HCT116 (cell line): ENCODE measurements at regions not wholly inside any gene's neighbourhood (a gene's known extent, or its start where the extent isn't known, plus 50 kb on each side); places are given as distances from the start of the nearest gene placed in this dataset.

Experiments
- ATAC-seq: fragments of 200-7000 bp; cut with Tn5 transposase; 2 replicates; pipeline ENCODE4 v1.9.1; 2020; ENCODE audit warnings: mild to moderate bottlenecking, moderate library complexity
- BruUV-seq: library from RNA; stranded (reverse); fragments of 400-500 nt; replicated peaks from 2 replicates; lab custom pipeline; 2021; lab: Mats Ljungman, UMichigan
- CTCF ChIA-PET: fragments of 300-600 bp; sonication (Branson Sonifier 250); formaldehyde crosslinking; loops from one replicate; lab custom pipeline; 2021; ENCODE audit warnings: antibody characterized with exemption; lab: Charles Lee
- POLR2A ChIA-PET: fragments of 300-600, 350-600 bp; sonication (Branson Sonifier 250); formaldehyde crosslinking; loops from one replicate; lab custom pipeline; 2021; ENCODE audit warnings: antibody characterized with exemption; lab: Charles Lee
- RAD21 ChIA-PET, 2 experiments: fragments of 300-600 bp; sonication (Branson Sonifier 250); formaldehyde crosslinking; loops; one replicate each; lab custom pipeline; 2023; ENCODE audit warnings: low total read pairs in 2 of 2; ENCODE audit not compliant: uncharacterized antibody in 2 of 2, unreplicated experiment in 2 of 2, low non-redundant PET in 1 of 2; lab: Charles Lee
- DNase-seq: peaks from one replicate; pipeline ENCODE4 v3.0.0-alpha.2; 2010; ENCODE audit warnings: low read depth, low spot score
- H2AFZ ChIP-seq: fragments of 200-600 bp; shearing (Covaris generic), sonication (generic); 2 replicates; pipeline ENCODE4 v1.6.1; 2017; ENCODE audit warnings: low read depth, mixed run types, mixed read lengths, antibody characterized with exemption, low read length; ENCODE audit not compliant: poor library complexity, severe bottlenecking
- H3K27ac ChIP-seq: 2 replicates; pipeline ENCODE4 v1.5.1; 2012; ENCODE audit warnings: low read depth, low read length
- H3K27me3 ChIP-seq: fragments of 200-600 bp; sonication (generic); 2 replicates; pipeline ENCODE4 v1.6.1; 2016; ENCODE audit warnings: mixed run types, low read length, mixed read lengths; ENCODE audit not compliant: insufficient read depth
- H3K36me3 ChIP-seq, 2 experiments: fragments of 200-500 bp in 1 of 2; fragments of 200-600 bp in 1 of 2; sonication (Bioruptor generic) in 1 of 2; sonication (generic) in 1 of 2; 2 replicates each; pipeline versions ENCODE4 v1.5.1 to v1.6.1; 2014 to 2016; ENCODE audit warnings: low read length in 2 of 2, inconsistent platforms in 1 of 2, mixed read lengths in 1 of 2, mixed run types in 1 of 2; ENCODE audit not compliant: insufficient read depth in 2 of 2, control insufficient read depth in 1 of 2
- H3K4me1 ChIP-seq, 2 experiments: fragments of 200-600 bp in 1 of 2; sonication (generic) in 1 of 2; 2 replicates each; pipeline versions ENCODE4 v1.5.1 to v1.6.1; 2012 to 2017; ENCODE audit warnings: low read length in 2 of 2, inconsistent platforms in 1 of 2, mild to moderate bottlenecking in 1 of 2, mixed read lengths in 1 of 2, mixed run types in 1 of 2, moderate library complexity in 1 of 2; ENCODE audit not compliant: insufficient read depth in 2 of 2, control insufficient read depth in 1 of 2
- H3K4me2 ChIP-seq: fragments of 200-600 bp; sonication (generic); 2 replicates; pipeline ENCODE4 v1.6.1; 2017; ENCODE audit warnings: mixed run types, low read length, mixed read lengths
- H3K4me3 ChIP-seq, 2 experiments: fragments of 200-600 bp in 1 of 2; sonication (generic) in 1 of 2; replicated peaks in 1 of 2; 2 replicates each; pipeline ENCODE4 v1.5.1; 2011 to 2016; ENCODE audit warnings: low read length in 2 of 2, control low read depth in 1 of 2, low read depth in 1 of 2, mild to moderate bottlenecking in 1 of 2, mixed read lengths in 1 of 2, mixed run types in 1 of 2
- H3K79me2 ChIP-seq: fragments of 200-600 bp; sonication (generic); 2 replicates; pipeline ENCODE4 v1.6.1; 2017; ENCODE audit warnings: mild to moderate bottlenecking, mixed run types, low read length, moderate library complexity, mixed read lengths; ENCODE audit not compliant: insufficient read depth
- H3K9ac ChIP-seq: fragments of 200-600 bp; sonication (generic); 2 replicates; pipeline ENCODE4 v1.6.1; 2016; ENCODE audit warnings: low read length, mixed read lengths
- H3K9me2 ChIP-seq: fragments of 200-600 bp; sonication (generic), shearing (Covaris generic); 2 replicates; pipeline ENCODE4 v1.6.1; 2017; ENCODE audit warnings: mixed run types, mild to moderate bottlenecking, moderate library complexity; ENCODE audit not compliant: insufficient read depth
- H3K9me3 ChIP-seq, 2 experiments: fragments of 200-500 bp in 1 of 2; fragments of 200-600 bp in 1 of 2; sonication (Bioruptor generic) in 1 of 2; sonication (generic) in 1 of 2; 2 replicates each; pipeline ENCODE4 v1.6.1; 2014 to 2017; ENCODE audit warnings: low read length in 2 of 2, mixed read lengths in 2 of 2, inconsistent platforms in 1 of 2, low read depth in 1 of 2, mild to moderate bottlenecking in 1 of 2, mixed run types in 1 of 2, moderate library complexity in 1 of 2; ENCODE audit not compliant: control insufficient read depth in 1 of 2, insufficient read depth in 1 of 2
- H4K20me1 ChIP-seq: fragments of 200-600 bp; sonication (generic), shearing (Covaris generic); 2 replicates; pipeline ENCODE4 v1.6.1; 2017; ENCODE audit warnings: mixed run types, mild to moderate bottlenecking, moderate library complexity; ENCODE audit not compliant: insufficient read depth
- CTCF ChIP-seq, 3 experiments: fragments of 200-600 bp in 1 of 3; sonication (generic) in 1 of 3; IDR thresholded peaks in 2 of 3; conservative IDR thresholded peaks in 1 of 3; 2 replicates each; pipeline ENCODE4 v1.5.1; 2012 to 2017; ENCODE audit warnings: low read depth in 2 of 3, low read length in 2 of 3, antibody characterized with exemption in 1 of 3, borderline replicate concordance in 1 of 3, control low read depth in 1 of 3, mild to moderate bottlenecking in 1 of 3, mixed read lengths in 1 of 3, mixed run types in 1 of 3, moderate library complexity in 1 of 3; ENCODE audit not compliant: insufficient read depth in 1 of 3
- EGR1 ChIP-seq: IDR thresholded peaks from 2 replicates; pipeline ENCODE4 v1.6.1; 2012; ENCODE audit warnings: low read depth
- ELF1 ChIP-seq: IDR thresholded peaks from 2 replicates; pipeline ENCODE4 v1.6.1; 2012; ENCODE audit warnings: low read depth, borderline replicate concordance
- EZH2 ChIP-seq: fragments of 200-600 bp; sonication (generic); IDR thresholded peaks from 2 replicates; pipeline ENCODE4 v1.6.1; 2017; ENCODE audit warnings: antibody characterized with exemption, mixed run types
- EZH2phosphoT487 ChIP-seq: fragments of 200-600 bp; IDR thresholded peaks from 2 replicates; pipeline ENCODE4 v1.6.1; 2018; ENCODE audit warnings: antibody characterized with exemption, borderline replicate concordance
- FOSL1 ChIP-seq: IDR thresholded peaks from 2 replicates; pipeline ENCODE4 v1.6.1; 2012; ENCODE audit warnings: low read depth
- JUND ChIP-seq: IDR thresholded peaks from 2 replicates; pipeline ENCODE4 v1.6.1; 2012
- MAX ChIP-seq: IDR thresholded peaks from 2 replicates; pipeline ENCODE4 v1.6.1; 2012
- POLR2AphosphoS5 ChIP-seq: IDR thresholded peaks from 2 replicates; pipeline ENCODE4 v1.6.1; 2011; ENCODE audit warnings: mild to moderate bottlenecking, low read depth, low read length, moderate library complexity
- RAD21 ChIP-seq: IDR thresholded peaks from 2 replicates; pipeline ENCODE4 v1.6.1; 2012; ENCODE audit warnings: low read depth, mild to moderate bottlenecking
- REST ChIP-seq: IDR thresholded peaks from 2 replicates; pipeline ENCODE4 v1.6.1; 2012; ENCODE audit warnings: low read depth
- SP1 ChIP-seq: IDR thresholded peaks from 2 replicates; pipeline ENCODE4 v1.6.1; 2012; ENCODE audit warnings: low read depth
- TCF7L2 ChIP-seq: IDR thresholded peaks from 2 replicates; pipeline ENCODE4 v1.7.0; 2011; ENCODE audit warnings: borderline replicate concordance, inconsistent platforms; ENCODE audit not compliant: insufficient read depth, insufficient read length; ENCODE audit errors: extremely low read depth
- YY1 ChIP-seq: IDR thresholded peaks from 2 replicates; pipeline ENCODE4 v1.6.1; 2011; ENCODE audit warnings: low read length, low read depth, moderate library complexity, mild to moderate bottlenecking; ENCODE audit not compliant: insufficient replicate concordance; ENCODE audit errors: extremely low read depth
- ZBTB33 ChIP-seq: IDR thresholded peaks from 2 replicates; pipeline ENCODE4 v1.6.1; 2011; ENCODE audit warnings: mild to moderate bottlenecking, low read length, moderate library complexity; ENCODE audit not compliant: insufficient replicate concordance; ENCODE audit errors: extremely low read depth
- intact Hi-C: fragments of 100-400 bp; cut with micrococcal nuclease; formaldehyde crosslinking; loops from 2 replicates; pipeline ENCODE4 v1.10.0; 2022

- H3K79me2 ChIP-seq, result no peaks in the 10 kb centered on the region
- no peaks in the 10 kb centered on the region for H3K27me3 ChIP-seq
- DNase-seq, result no peak
- TF ChIP-seq CTCF (IDR thresholded peaks at IDR 0.05 in 2 of 3, conservative IDR thresholded peaks at IDR 0.05 in 1 of 3; ENCODE audit: borderline replicate concordance in 1 of 3, insufficient read depth in 1 of 3, low read depth in 2 of 3, low read length in 2 of 3), result no peak
- no peak for TF ChIP-seq EGR1
- no peak for TF ChIP-seq ELF1
- no peak for TF ChIP-seq EZH2
- no peak for TF ChIP-seq POLR2AphosphoS5
- TF ChIP-seq JUND, result no peak
- TF ChIP-seq RAD21, result no peak
- no peak for TF ChIP-seq REST
- TF ChIP-seq ZBTB33, result no peak
- TF ChIP-seq SP1, result no peak
- TF ChIP-seq MAX, result no peak
- no peak for TF ChIP-seq YY1
- no peak for TF ChIP-seq EZH2phosphoT487
- TF ChIP-seq TCF7L2, result no peak
- no peak for TF ChIP-seq FOSL1
- TF ChIP-seq, all 23 proteins: peak for 0
- BruUV-seq, result no TSS peak
- H3K4me1 ChIP-seq, result no peaks in the 10 kb centered on the region
- POLR2A ChIA-PET, result no interaction called here
- no peak overlapping the region for H3K9ac ChIP-seq
- no peak overlapping the region for H2AFZ ChIP-seq
- H3K4me2 ChIP-seq, result no peak overlapping the region
- RAD21 ChIA-PET, result no interaction called here
- no peak for ATAC-seq
- no peaks in the 10 kb centered on the region for H3K9me2 ChIP-seq
- no peak overlapping the region for H3K27ac ChIP-seq
- intact Hi-C loops, result no loop called here
- no peak overlapping the region for H3K4me3 ChIP-seq
- no peaks in the 10 kb centered on the region for H3K36me3 ChIP-seq
- H4K20me1 ChIP-seq, result no peaks in the 10 kb centered on the region
- CTCF ChIA-PET, result no interaction called here
- no peaks in the 10 kb centered on the region for H3K9me3 ChIP-seq
These were observed 880.6 kb downstream of the BRINP3 start for GRCh38 chr1:189597083-189597482.
